ENCODE measurements at regions not wholly inside any gene's neighbourhood (a gene's known extent, or its start where the extent isn't known, plus 50 kb on each side); places are given as distances from the start of the nearest gene placed in this dataset.

DNA sequence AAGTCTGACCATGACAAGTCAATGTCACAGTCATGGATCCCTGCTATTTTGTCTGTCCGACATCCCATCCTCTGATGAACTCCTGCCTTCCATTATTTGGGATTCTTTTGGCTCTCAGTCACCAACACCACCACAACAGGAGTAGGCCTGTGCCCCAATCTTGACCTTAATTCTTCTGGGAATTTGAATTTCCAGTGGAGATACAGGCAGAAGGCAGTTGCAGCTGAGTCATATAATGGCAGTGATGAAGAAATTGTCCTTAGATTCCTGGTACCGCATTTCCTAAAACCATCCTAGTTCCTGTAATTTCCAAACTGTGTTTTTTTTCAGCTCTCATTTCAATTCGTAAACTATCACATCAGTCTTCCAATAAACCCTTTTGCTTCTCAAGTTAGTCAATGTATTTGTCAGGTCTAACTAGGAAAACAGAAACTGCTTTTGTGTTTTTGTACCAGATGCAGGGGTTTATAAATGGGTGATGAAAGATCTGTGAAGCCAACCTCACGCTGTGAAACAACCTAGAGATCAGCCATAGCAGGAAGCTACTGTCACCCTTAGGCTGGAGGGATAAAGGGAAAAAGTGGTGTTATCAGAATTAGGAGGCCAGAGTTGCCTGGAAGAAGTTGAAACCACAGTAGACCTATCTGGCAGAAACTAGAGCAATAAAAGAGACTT, 126.3 kb upstream of the TMEM108 start:
- in situ Hi-C loops (cut with HindIII; ENCODE audit: low sequenced_read_pairs) = no loop called here
- DNase-seq (ENCODE audit: low read depth) = no peak
- TF ChIP-seq, protein P1, sequence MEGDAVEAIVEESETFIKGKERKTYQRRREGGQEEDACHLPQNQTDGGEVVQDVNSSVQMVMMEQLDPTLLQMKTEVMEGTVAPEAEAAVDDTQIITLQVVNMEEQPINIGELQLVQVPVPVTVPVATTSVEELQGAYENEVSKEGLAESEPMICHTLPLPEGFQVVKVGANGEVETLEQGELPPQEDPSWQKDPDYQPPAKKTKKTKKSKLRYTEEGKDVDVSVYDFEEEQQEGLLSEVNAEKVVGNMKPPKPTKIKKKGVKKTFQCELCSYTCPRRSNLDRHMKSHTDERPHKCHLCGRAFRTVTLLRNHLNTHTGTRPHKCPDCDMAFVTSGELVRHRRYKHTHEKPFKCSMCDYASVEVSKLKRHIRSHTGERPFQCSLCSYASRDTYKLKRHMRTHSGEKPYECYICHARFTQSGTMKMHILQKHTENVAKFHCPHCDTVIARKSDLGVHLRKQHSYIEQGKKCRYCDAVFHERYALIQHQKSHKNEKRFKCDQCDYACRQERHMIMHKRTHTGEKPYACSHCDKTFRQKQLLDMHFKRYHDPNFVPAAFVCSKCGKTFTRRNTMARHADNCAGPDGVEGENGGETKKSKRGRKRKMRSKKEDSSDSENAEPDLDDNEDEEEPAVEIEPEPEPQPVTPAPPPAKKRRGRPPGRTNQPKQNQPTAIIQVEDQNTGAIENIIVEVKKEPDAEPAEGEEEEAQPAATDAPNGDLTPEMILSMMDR (IDR thresholded peaks at IDR 0.05; ENCODE audit: low read depth, low read length, missing control alignments) = no peak
- H3K4me3 ChIP-seq (ENCODE audit: low read depth, low read length) = no peak overlapping the region

DNA sequence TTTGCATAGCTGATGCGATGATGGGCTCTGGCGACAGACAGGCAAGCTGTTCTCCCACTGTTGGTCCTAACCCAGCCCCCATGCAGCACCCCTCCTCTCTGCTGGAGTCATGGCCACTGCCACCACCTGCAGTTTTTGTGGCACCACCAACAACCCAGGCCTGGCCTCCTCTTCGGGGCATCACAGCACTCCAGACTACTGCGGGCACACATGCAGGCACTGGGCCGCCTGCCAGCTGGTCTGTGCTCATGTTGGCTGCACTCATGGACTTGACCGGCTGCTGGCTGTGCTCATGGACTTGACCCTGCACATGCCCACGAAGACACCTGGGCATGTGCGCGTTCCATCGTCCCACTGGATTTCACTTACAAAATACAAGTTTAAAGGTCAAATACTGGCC, 130.9 kb upstream of the TMEM108 start:
- no peak for DNase-seq (ENCODE audit: low read depth)
- TF ChIP-seq, protein P1 (IDR thresholded peaks at IDR 0.05; ENCODE audit: low read depth, low read length, missing control alignments) = no peak
- in situ Hi-C loops (cut with HindIII; ENCODE audit: low sequenced_read_pairs) = no loop called here
- no peak overlapping the region for H3K4me3 ChIP-seq (ENCODE audit: low read depth, low read length)

DNA sequence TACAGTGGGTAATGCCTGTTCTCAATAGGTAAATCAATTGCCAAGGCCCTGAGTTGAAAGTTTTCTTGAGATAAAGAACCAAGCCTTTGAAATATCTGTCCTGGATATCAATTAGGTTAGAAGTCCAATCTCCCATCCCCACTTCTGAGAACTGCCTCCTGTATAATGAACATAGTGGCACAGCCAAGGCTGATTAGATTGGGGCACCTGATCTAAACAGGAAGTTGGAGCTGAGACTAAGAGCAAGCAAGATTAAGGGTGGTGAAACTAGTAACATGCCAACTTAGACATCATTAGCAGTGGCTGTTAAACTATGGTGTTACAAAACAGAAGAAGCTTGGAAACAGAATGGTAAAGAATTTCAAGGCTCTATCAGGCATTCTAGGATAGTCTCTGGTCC, 137.7 kb upstream of the TMEM108 start:
- no peak overlapping the region for H3K4me3 ChIP-seq (ENCODE audit: low read depth, low read length)
- in situ Hi-C loops (cut with HindIII; ENCODE audit: low sequenced_read_pairs) = no loop called here
- DNase-seq (ENCODE audit: low read depth) = no peak
- TF ChIP-seq, protein P1 (IDR thresholded peaks at IDR 0.05; ENCODE audit: low read depth, low read length, missing control alignments) = no peak

DNA sequence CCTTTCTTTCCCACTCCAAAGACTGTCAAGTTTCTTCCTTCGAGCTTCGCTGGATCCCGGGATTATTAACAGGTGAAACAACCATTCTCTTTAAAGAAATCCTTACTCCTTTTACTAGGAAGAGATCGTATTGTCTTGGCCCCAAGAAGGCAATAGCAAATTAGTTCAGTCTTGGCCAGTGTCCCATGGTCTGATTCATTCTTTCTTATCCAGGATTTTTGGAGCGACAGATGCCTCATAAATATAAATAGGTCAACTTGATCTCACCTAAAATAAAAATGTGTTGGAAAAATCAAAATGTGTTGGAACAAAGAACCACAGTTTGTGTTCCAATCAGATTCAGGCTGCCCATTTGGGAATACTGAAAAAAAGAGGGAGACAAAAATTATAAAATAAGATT, 140.1 kb upstream of the TMEM108 start:
- in situ Hi-C loops (cut with HindIII; ENCODE audit: low sequenced_read_pairs) = no loop called here
- H3K4me3 ChIP-seq (ENCODE audit: low read depth, low read length) = no peak overlapping the region
- TF ChIP-seq, protein P1 (IDR thresholded peaks at IDR 0.05; ENCODE audit: low read depth, low read length, missing control alignments) = no peak
- DNase-seq (ENCODE audit: low read depth) = no peak

DNA sequence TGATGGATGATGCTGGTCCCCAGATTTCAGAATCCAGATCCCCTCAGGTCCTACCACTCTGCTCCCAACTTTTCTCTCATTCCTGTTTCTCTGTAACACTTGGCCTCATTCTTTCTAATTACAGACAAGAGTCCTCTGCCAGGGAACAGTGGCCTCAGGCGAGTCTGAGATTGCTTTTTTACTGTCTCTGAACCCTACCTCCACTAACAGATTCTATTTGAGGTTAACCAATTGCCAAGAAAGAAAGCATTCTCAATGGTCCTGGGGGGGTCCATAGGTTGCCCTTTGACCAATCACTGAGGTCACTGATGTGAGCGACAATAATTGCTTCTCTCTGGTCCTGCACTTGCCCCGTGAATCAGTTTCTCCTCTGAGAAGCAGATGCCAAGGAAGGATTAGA, 145.2 kb upstream of the TMEM108 start:
- H3K4me3 ChIP-seq (ENCODE audit: low read depth, low read length) = no peak overlapping the region
- no peak for DNase-seq (ENCODE audit: low read depth)
- in situ Hi-C loops (cut with HindIII; ENCODE audit: low sequenced_read_pairs) = no loop called here
- TF ChIP-seq, protein P1 (IDR thresholded peaks at IDR 0.05; ENCODE audit: low read depth, low read length, missing control alignments) = no peak

DNA sequence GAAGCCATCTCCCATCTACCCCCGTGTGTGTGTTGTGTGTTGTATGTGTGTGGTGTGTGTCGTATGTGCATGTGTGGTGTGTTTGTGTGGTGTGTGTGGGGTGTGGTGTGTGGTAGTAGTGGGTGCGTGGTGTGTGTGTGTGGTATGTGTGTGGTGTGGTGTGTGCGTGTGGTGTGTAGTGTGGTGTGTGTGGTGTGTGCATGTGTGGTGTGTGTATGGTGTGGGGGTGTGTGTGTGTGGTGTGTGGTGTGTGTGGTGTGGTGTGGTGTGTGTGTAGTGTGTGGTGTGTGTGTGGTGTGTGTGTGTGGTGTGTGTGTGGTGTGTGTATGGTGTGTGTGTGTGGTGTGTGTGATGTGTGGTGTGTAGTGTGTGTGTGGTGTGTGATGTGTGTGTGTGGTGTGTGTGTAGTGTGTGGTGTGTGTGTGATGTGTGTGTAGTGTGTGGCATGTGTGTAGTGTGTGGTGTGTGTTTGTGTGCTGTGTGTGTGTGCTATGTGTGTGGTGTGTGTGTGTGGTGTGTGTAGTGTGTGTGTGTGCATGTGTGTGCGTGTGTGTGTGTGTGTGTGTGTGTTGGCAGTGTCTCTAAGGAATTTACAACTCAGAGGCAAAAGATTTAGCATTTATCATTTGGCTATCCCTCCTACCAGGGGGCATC, 156.3 kb upstream of the TMEM108 start:
- TF ChIP-seq, protein P1 (IDR thresholded peaks at IDR 0.05; ENCODE audit: low read depth, low read length, missing control alignments) = no peak
- in situ Hi-C loops (cut with HindIII; ENCODE audit: low sequenced_read_pairs) = no loop called here
- no peak overlapping the region for H3K4me3 ChIP-seq (ENCODE audit: low read depth, low read length)
- DNase-seq (ENCODE audit: low read depth) = no peak

All from astrocyte of the cerebellum (primary cell).